ENCODE measurements at regions not wholly inside any gene's neighbourhood (a gene's known extent, or its start where the extent isn't known, plus 50 kb on each side); places are given as distances from the start of the nearest gene placed in this dataset.
"Not testable (repeated sequence)": the region's sequence is repeated elsewhere in the genome, so short reads cannot be mapped to it uniquely, and the experiment has no call there.

GRCh38 chr15:81937189-81937588, 108.6 kb downstream of the MEX3B start:
- DNase-seq, result no peak

- no peak for DNase-seq
Measured at GRCh38 chr15:81930582-81931369, 115.0 kb downstream of the MEX3B start.

GRCh38 chr15:81929557-81929956, 116.3 kb downstream of the MEX3B start:
- DNase-seq, result no peak

DNA sequence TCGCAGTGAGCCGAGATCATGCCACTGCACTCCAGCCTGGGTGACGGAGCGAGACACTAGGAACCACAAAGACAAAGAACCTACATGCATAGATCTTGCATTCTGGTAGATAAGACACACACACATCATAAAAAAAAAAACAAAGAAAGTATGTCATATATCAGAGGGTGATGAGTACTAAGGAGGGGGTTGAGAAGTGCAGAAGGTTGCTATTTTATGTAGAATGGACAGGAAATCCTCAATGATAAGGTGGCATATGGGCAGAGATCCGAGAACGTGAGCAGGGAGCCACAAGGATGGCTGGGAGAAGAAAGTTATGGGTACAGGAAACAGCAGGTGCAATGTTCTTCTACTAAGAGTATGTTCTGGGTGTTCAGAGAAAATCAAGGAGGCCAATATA, 118.8 kb downstream of the MEX3B start:
- DNase-seq, result no peak

DNA sequence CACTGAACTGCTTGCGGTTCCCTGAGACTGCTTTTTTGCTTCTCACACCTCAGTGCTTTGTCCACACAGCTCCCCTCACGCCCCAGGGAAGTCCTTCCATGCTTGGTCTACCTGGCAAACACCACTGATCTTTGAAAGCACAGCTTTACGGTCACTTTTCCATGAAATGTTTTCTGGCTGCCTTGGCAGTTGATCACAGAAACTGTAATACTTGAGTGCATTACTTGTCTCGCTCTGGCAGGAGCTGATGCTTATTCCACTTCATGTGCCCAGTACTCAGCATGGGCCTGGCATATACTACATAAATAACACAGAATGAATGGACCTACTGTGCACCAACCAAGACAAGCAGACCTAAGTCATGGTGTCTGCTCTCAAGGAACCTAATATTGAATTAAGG, 121.1 kb downstream of the MEX3B start:
- DNase-seq, result no peak

GRCh38 chr15:81923561-81924350, 122.1 kb downstream of the MEX3B start:
- DNase-seq, result no peak

- DNase-seq, result no peak
Measured at GRCh38 chr15:81922143-81922542, 123.7 kb downstream of the MEX3B start.

DNA sequence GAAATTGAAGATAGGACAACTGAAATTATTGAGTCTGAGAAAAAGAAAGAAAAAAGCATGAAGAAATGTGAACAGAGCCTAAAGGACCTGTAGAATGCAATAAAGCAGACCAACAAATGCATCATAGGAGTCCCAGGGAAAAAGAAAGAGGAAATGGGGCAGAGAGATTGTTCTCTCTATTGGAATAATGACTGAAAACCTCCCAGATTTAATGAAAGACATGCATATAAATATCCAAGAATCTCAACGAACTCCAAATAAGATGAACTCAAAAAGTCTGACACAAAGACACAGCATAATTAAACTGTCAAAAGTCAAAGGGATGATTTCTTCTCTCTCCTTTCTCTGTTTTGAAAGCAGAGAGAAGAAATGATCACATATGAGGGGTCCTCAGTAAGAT, 124.7 kb downstream of the MEX3B start:
- DNase-seq, result no peak

DNA sequence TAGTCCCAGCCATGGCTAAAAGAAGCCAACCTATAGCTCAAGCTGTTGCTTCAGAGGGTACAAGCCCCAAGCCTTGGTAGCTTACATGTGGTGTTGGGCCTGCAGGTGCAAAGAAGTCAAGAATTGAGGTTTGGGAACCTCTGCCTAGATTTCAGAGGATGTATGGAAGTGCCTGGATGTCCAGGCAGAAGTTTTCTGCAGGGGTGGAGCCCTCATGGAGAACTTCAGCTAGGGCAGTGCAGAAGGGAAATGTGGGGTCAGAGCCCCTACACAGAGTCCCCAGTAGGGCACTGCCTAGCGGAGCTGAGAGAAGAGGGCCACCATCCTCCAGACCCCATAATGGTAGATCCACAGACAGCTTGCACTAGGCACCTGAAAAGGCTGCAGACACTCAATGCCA, 127.1 kb downstream of the MEX3B start:
- not testable (repeated sequence) for DNase-seq

- no peak for DNase-seq
Measured at GRCh38 chr15:81916451-81916850, 129.4 kb downstream of the MEX3B start.

DNA sequence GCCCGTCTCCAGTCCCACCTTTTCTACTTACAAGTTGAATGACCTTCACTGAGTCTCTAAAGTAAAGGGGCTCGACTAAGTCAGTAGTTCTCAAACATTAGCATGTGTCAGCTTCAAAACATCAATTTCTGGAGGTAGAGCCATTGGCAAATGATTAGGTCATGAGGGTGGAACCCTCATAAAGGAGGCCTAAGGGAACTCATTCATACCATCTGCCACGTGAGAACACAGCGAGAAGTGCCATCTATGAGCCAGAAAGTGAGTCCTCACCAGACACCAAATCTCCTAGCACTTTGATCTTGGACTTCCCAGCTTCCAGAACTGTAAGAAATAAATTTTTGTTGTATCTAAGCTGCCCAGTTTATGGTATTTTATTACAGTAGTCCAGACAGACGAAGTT, 129.8 kb downstream of the MEX3B start:
- no peak for DNase-seq

- DNase-seq, result peak; percentile 90
Measured at GRCh38 chr15:81914734-81915256, 131.0 kb downstream of the MEX3B start.

- DNase-seq, result no peak
Measured at GRCh38 chr15:81914333-81914732, 131.5 kb downstream of the MEX3B start.

- no peak for DNase-seq
Measured at GRCh38 chr15:81911022-81911971, 134.5 kb downstream of the MEX3B start.

DNA sequence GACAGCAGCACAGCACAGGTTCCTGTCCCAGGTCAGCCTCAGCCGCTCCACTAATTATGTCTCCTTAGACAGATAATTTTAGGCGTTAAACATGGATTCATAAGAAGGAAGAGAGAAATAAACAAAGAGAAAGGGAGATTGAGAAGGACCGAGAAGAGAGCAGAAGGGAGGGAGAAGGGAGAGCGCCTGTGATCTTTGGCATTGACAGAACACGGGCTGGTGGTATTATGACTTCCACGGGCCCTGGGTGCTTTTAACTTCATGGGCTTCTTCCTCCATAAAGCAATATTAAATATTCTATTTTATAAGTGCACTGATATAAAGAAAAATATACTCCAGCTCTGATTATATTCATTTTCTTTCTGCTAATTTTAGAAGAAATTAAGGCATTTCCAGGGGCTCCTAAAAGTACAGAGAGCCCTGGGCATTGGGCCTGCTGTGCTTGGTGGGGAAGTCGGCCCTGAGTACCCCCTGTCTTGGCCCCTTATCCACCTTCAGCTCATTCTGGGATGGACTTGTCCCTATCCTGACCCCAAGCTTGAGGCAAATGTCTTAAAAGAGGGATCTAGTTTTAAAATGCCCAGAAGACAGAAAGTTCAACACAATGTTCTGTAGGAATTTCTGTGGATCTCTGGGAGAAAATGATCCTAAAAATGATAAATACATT, 135.3 kb downstream of the MEX3B start:
- DNase-seq, result no peak

- DNase-seq, result no peak
Measured at GRCh38 chr15:81909011-81909358, 136.8 kb downstream of the MEX3B start.

- no peak for DNase-seq
Measured at GRCh38 chr15:81908111-81908510, 137.7 kb downstream of the MEX3B start.

- no peak for DNase-seq
Measured at GRCh38 chr15:81907521-81907920, 138.3 kb downstream of the MEX3B start.

DNA sequence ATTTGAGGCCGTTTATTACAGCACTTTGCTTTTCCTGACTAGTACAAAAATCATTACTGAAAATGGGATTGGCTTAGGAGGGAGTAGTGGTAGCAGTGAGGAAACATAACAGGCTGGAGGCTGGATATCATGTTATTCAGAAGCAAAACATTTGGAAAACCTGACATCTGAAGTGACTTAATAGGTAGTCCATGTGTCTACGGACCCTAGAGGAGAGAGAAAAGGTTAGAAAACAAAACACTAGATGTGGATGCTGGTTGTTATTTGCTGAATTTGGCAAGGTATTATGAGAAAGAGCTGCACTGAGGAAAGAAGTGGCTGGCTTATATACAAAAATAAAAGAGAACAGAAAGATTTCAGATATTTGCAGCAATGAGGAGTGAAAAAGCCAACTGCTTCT, 139.9 kb downstream of the MEX3B start:
- no peak for DNase-seq

DNA sequence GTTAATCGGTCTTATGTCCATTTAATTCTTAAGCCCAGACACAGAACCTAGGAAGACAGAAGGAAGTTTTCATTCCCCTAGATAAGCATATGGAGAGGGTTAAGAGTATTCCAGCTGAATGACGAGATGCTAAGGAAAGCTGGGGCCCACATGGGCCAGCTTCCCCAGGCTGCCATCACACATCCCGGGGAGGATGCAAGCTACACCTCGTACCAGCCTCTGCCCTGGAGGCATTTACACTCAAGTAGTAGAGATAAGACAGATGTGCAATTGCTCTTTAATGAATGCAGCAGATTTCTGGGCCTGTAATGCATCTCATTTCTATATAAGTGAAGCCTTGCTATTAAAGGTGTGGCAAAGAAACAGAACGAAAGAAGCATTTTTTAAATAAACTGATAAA, 144.5 kb downstream of the MEX3B start:
- peak; percentile 36 for DNase-seq

- no peak for DNase-seq
Measured at GRCh38 chr15:81899730-81900129, 146.1 kb downstream of the MEX3B start.

- no peak for DNase-seq
Measured at GRCh38 chr15:81899024-81899423, 146.8 kb downstream of the MEX3B start.

Measured in NCI-H146 (cell line).